ENCODE measurements at regions not wholly inside any gene's neighbourhood (a gene's known extent, or its start where the extent isn't known, plus 50 kb on each side); places are given as distances from the start of the nearest gene placed in this dataset.

- Mint-ChIP-seq H3K27me3 (ENCODE audit: low read depth in 3 of 3) (peaks cover 0 to 2% (median 2%) of the 10 kb centered on the region in 3 donors), H3K4me3 (no peak overlapping the region), H3K4me1 (no peaks in the 10 kb centered on the region), H3K27ac (no peak overlapping the region), H3K36me3 (peaks cover 0 to 5% of the 10 kb centered on the region in 2 donors), H3K9me3 (peaks cover 5 to 12% (median 6%) of the 10 kb centered on the region in 7 donors)
- Histone ChIP-seq H3K4me1 (ENCODE audit: control insufficient read depth in 1 of 2, insufficient read depth in 2 of 2, low read length in 2 of 2) (no peaks in the 10 kb centered on the region), H3K36me3 (replicated peaks in 1 of 2; ENCODE audit: control insufficient read depth in 1 of 2, insufficient read depth in 2 of 2, low read length in 2 of 2) (no peaks in the 10 kb centered on the region), H3K79me2 (ENCODE audit: insufficient read depth, low read length) (no peaks in the 10 kb centered on the region), H3K27ac (ENCODE audit: low read depth in 1 of 2, low read length in 2 of 2) (no peak overlapping the region), H3K4me3 (replicated peaks in 1 of 3; ENCODE audit: low read depth in 2 of 3, low read length in 3 of 3) (no peak overlapping the region), H3K27me3 (ENCODE audit: control insufficient read depth in 2 of 2, insufficient read depth in 2 of 2, low read length in 2 of 2) (no peaks in the 10 kb centered on the region), H3K9ac (ENCODE audit: insufficient read depth, low read length, poor library complexity, severe bottlenecking) (no peak overlapping the region), H3K4me2 (replicated peaks; ENCODE audit: extremely low read depth, low read length, poor library complexity, severe bottlenecking) (no peak overlapping the region), H4K20me1 (ENCODE audit: insufficient read depth, low read length) (no peaks in the 10 kb centered on the region), H3K9me3 (replicated peaks in 1 of 2; ENCODE audit: control insufficient read depth in 1 of 2, insufficient read depth in 1 of 2, low read length in 2 of 2) (no peaks in the 10 kb centered on the region), H2AFZ (ENCODE audit: insufficient read depth, low read depth, low read length, poor library complexity, severe bottlenecking) (no peak overlapping the region)
- TF ChIP-seq CTCF (IDR thresholded peaks at IDR 0.05), result no peak
- DNase-seq, result no peak
- intact Hi-C loops (cut with micrococcal nuclease), result no loop called here
These were observed 456.4 kb downstream of the SETBP1 start for GRCh38 chr18:45137087-45137419.

DNA sequence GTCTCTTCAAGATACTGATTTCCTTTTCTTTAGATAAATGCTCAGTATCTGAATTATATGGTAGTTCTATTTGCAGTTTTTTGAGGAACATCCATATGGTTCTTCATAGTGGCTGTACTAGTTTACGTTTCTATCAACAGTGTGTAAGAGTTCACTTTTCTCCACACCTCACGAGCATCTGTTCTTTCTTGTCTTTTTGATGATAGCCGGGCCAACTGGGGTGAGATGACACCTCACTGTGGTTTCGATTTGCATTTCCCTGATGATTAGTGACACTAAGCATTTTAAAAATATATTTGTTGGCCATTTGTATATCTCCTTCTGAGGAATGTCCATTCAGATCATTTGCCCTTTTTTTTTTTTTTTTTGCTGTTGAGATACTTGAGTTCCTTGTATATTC is 458.8 kb downstream of the SETBP1 start:
- Histone ChIP-seq H3K36me3 (replicated peaks in 1 of 2; ENCODE audit: control insufficient read depth in 1 of 2, insufficient read depth in 2 of 2, low read length in 2 of 2) (no peaks in the 10 kb centered on the region), H3K9me3 (replicated peaks in 1 of 2; ENCODE audit: control insufficient read depth in 1 of 2, insufficient read depth in 1 of 2, low read length in 2 of 2) (no peaks in the 10 kb centered on the region), H4K20me1 (ENCODE audit: insufficient read depth, low read length) (no peaks in the 10 kb centered on the region), H3K4me2 (replicated peaks; ENCODE audit: extremely low read depth, low read length, poor library complexity, severe bottlenecking) (no peak overlapping the region), H3K27ac (ENCODE audit: low read depth in 1 of 2, low read length in 2 of 2) (no peak overlapping the region), H3K79me2 (ENCODE audit: insufficient read depth, low read length) (no peaks in the 10 kb centered on the region), H2AFZ (ENCODE audit: insufficient read depth, low read depth, low read length, poor library complexity, severe bottlenecking) (no peak overlapping the region), H3K4me1 (ENCODE audit: control insufficient read depth in 1 of 2, insufficient read depth in 2 of 2, low read length in 2 of 2) (no peaks in the 10 kb centered on the region), H3K27me3 (ENCODE audit: control insufficient read depth in 2 of 2, insufficient read depth in 2 of 2, low read length in 2 of 2) (no peaks in the 10 kb centered on the region), H3K4me3 (replicated peaks in 1 of 3; ENCODE audit: low read depth in 2 of 3, low read length in 3 of 3) (no peak overlapping the region), H3K9ac (ENCODE audit: insufficient read depth, low read length, poor library complexity, severe bottlenecking) (no peak overlapping the region)
- H3K4me1 Mint-ChIP-seq, result no peaks in the 10 kb centered on the region
- intact Hi-C loops (cut with micrococcal nuclease), result no loop called here
- 93% methylated on average over 2 of the region's 4 CpGs for WGBS (ENCODE audit: insufficient coverage)
- no peak overlapping the region for H3K27ac Mint-ChIP-seq
- peaks cover 5 to 10% (median 7%) of the 10 kb centered on the region in 7 donors for H3K9me3 Mint-ChIP-seq
- H3K36me3 Mint-ChIP-seq, result peaks cover 0 to 5% of the 10 kb centered on the region in 2 donors
- H3K27me3 Mint-ChIP-seq (ENCODE audit: low read depth in 3 of 3), result peaks cover 0 to 2% (median 2%) of the 10 kb centered on the region in 3 donors
- no peak for DNase-seq
- H3K4me3 Mint-ChIP-seq, result no peak overlapping the region
- no peak for TF ChIP-seq CTCF (IDR thresholded peaks at IDR 0.05)
